Progenitor cell of endocrine pancreas (in vitro differentiated cells): ENCODE measurements at regions not wholly inside any gene's neighbourhood (a gene's known extent, or its start where the extent isn't known, plus 50 kb on each side); places are given as distances from the start of the nearest gene placed in this dataset.
"Not testable (repeated sequence)": the region's sequence is repeated elsewhere in the genome, so short reads cannot be mapped to it uniquely, and the experiment has no call there.

Source experiments
- DNase-seq: peaks from one replicate; pipeline ENCODE4 v3.0.0; 2021; ENCODE audit warnings: low spot score; ENCODE audit not compliant: unreplicated experiment
- H3K27ac Mint-ChIP-seq: 2 replicates; pipeline ENCODE4 v1.8.0; 2021; ENCODE audit warnings: mild to moderate bottlenecking, moderate library complexity, mixed read lengths
- H3K27me3 Mint-ChIP-seq: 2 replicates; pipeline ENCODE4 v1.8.0; 2021; ENCODE audit warnings: mixed read lengths
- H3K36me3 Mint-ChIP-seq: 2 replicates; pipeline ENCODE4 v1.8.0; 2022; ENCODE audit warnings: mixed read lengths; ENCODE audit not compliant: insufficient read depth
- H3K4me1 Mint-ChIP-seq: 2 replicates; pipeline ENCODE4 v1.8.0; 2021; ENCODE audit warnings: low read depth, mixed read lengths
- H3K4me3 Mint-ChIP-seq: 2 replicates; pipeline ENCODE4 v1.8.0; 2021; ENCODE audit warnings: low read depth, mild to moderate bottlenecking, moderate library complexity, mixed read lengths
- H3K9me3 Mint-ChIP-seq: 2 replicates; pipeline ENCODE4 v1.8.0; 2021; ENCODE audit warnings: low read depth, mixed read lengths
- TF ChIP-seq, protein P1 (sequence below): fragments of 200-600 bp; sonication (generic); IDR thresholded peaks from one replicate; pipeline ENCODE4 v1.5.0; 2021; ENCODE audit warnings: antibody characterized with exemption, mild to moderate bottlenecking; ENCODE audit not compliant: unreplicated experiment

DNA sequence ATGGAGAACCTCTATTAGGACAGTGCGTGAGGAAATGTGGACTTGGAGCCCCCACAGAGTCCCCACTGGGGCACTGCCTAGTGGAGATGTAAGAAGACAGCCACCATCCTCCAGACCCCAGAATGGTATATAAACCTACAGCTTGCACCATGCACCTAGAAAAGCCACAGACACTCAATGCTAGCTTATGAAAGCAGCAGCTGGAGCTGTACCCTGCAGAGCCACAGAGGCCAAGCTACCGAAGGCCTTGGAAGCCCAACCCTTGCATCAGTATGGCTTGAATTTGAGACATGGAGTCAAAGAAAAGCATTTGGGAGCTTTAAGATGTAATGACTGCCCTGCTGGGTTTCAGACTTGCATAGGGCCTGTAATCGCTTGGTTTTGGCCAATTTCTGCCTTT, 361.3 kb downstream of the ZNF248 start:
- Mint-ChIP-seq H3K36me3 (peaks cover 2% of the 10 kb centered on the region), H3K27me3 (no peaks in the 10 kb centered on the region), H3K4me1 (no peaks in the 10 kb centered on the region), H3K9me3 (peaks cover 24% of the 10 kb centered on the region), H3K4me3 (no peak overlapping the region), H3K27ac (no peak overlapping the region)
- TF ChIP-seq, protein P1, sequence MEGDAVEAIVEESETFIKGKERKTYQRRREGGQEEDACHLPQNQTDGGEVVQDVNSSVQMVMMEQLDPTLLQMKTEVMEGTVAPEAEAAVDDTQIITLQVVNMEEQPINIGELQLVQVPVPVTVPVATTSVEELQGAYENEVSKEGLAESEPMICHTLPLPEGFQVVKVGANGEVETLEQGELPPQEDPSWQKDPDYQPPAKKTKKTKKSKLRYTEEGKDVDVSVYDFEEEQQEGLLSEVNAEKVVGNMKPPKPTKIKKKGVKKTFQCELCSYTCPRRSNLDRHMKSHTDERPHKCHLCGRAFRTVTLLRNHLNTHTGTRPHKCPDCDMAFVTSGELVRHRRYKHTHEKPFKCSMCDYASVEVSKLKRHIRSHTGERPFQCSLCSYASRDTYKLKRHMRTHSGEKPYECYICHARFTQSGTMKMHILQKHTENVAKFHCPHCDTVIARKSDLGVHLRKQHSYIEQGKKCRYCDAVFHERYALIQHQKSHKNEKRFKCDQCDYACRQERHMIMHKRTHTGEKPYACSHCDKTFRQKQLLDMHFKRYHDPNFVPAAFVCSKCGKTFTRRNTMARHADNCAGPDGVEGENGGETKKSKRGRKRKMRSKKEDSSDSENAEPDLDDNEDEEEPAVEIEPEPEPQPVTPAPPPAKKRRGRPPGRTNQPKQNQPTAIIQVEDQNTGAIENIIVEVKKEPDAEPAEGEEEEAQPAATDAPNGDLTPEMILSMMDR = no peak
- DNase-seq = no peak

DNA sequence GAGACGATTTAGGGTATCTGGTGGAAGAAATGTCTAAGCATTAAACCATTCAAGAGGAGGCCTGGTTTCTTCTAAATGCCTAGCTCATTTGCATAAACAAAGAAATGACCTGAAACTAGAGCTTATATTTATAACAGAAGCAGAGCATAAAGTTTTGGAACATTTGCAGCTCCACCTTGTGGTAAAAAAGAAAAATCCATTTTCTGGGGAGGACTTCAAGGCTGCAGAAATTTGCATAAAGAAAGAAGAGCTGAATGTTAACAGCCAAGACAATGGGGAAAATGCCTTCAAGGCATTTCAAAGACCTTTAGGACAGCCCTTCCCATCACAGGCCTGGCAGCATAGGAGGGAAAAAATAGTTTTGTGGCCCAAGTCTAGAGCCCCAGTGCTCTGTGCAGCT, 362.0 kb downstream of the ZNF248 start:
- no peak for DNase-seq
- no peaks in the 10 kb centered on the region for H3K4me1 Mint-ChIP-seq
- no peaks in the 10 kb centered on the region for H3K27me3 Mint-ChIP-seq
- peaks cover 2% of the 10 kb centered on the region for H3K36me3 Mint-ChIP-seq
- no peak overlapping the region for H3K27ac Mint-ChIP-seq
- peaks cover 27% of the 10 kb centered on the region for H3K9me3 Mint-ChIP-seq
- TF ChIP-seq, protein P1 = peak; percentile 8
- H3K4me3 Mint-ChIP-seq = no peak overlapping the region

DNA sequence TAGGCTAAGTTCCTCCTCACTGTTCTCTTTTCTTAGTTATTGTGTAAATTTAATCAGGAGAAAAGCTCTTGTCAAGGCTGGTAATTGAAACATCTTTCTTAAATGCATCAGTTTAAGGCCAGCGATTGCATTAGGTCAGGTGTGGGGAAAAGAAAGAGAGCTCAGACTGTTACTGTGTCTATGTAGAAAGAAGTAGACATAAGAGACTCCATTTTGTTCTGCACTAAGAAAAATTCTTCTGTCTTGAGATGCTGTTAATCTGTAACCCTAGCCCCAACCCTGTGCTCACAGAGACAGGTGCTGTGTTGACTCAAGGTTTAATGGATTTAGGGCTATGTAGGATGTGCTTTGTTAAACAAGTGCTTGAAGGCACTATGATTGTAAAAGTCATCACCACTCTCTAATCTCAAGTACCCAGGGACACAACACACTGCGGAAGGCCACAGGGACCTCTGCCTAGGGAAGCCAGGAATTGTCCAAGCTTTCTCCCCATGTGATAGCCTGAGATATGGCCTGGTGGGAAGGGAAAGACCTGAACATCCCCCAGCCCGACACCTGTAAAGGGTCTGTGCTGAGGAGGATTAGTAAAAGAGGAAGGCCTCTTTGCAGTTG, 364.1 kb downstream of the ZNF248 start:
- not testable (repeated sequence) for H3K4me3 Mint-ChIP-seq, H3K27ac Mint-ChIP-seq, H3K27me3 Mint-ChIP-seq, DNase-seq, H3K36me3 Mint-ChIP-seq, H3K4me1 Mint-ChIP-seq
- peaks cover 36% of the 10 kb centered on the region for H3K9me3 Mint-ChIP-seq

DNA sequence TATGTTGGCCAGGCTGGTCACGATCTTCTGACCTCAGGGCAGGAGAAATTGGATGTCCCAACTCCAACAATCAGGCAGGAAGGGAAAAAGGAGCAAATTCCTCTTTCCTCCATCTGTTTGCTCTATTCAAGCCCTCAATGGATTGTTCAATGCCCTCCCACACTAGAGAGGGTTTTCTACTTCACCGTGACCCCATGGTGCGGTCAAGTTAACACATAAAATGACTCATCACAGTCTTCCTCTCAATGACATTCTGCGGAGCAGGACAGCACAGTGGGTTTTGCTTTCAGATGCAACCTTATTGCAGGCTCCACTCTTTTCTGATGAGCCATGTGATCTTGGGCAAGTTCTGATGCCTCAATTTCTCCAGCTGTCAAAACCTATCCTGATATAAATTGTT, 364.9 kb downstream of the ANKRD30A start:
- no peak for DNase-seq
- H3K36me3 Mint-ChIP-seq = peaks cover 1% of the 10 kb centered on the region
- peaks cover 20% of the 10 kb centered on the region for H3K9me3 Mint-ChIP-seq
- TF ChIP-seq, protein P1 = no peak
- no peak overlapping the region for H3K27ac Mint-ChIP-seq
- no peaks in the 10 kb centered on the region for H3K4me1 Mint-ChIP-seq
- H3K27me3 Mint-ChIP-seq = no peaks in the 10 kb centered on the region
- H3K4me3 Mint-ChIP-seq = no peak overlapping the region

DNA sequence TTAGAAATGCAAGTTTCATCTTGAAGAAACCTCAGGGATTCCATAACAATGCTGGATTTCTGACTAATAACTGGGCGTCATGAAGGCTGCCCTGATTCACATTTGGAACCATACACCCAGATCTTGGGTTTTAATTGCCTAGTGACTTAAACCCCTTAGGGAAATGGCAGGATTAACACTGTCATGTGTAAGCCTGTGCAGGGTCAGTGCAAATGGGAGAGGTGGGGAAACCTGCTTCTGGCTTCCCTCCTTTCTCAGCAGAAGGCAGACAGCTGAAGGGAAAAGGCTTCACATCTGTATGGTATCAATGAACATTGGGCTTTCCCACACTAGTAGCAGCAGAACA, 364.2 kb downstream of the ANKRD30A start:
- peaks cover 1% of the 10 kb centered on the region for H3K36me3 Mint-ChIP-seq
- no peak overlapping the region for H3K4me3 Mint-ChIP-seq
- no peaks in the 10 kb centered on the region for H3K4me1 Mint-ChIP-seq
- no peak overlapping the region for H3K27ac Mint-ChIP-seq
- DNase-seq = no peak
- peaks cover 20% of the 10 kb centered on the region for H3K9me3 Mint-ChIP-seq
- H3K27me3 Mint-ChIP-seq = no peaks in the 10 kb centered on the region
- TF ChIP-seq, protein P1 = no peak
